Osteoblast (primary cell): ENCODE measurements at regions not wholly inside any gene's neighbourhood (a gene's known extent, or its start where the extent isn't known, plus 50 kb on each side); places are given as distances from the start of the nearest gene placed in this dataset.

ENCODE experiments used
- DNase-seq: peaks from one replicate; pipeline ENCODE4 v3.0.0; 2011; ENCODE audit warnings: low spot score, mixed read lengths; ENCODE audit not compliant: insufficient read length; ENCODE audit errors: missing footprints
- H2AFZ ChIP-seq: 2 replicates; pipeline ENCODE4 v1.6.0; 2011; ENCODE audit warnings: mild to moderate bottlenecking, low read length
- H3K27ac ChIP-seq: 2 replicates; pipeline ENCODE4 v1.5.1; 2011; ENCODE audit warnings: mild to moderate bottlenecking, low read depth, low read length, moderate library complexity
- H3K27me3 ChIP-seq: 2 replicates; pipeline ENCODE4 v1.6.0; 2012; ENCODE audit warnings: mild to moderate bottlenecking, control low read depth, inconsistent platforms, low read length, moderate library complexity; ENCODE audit not compliant: insufficient read depth
- H3K36me3 ChIP-seq: 2 replicates; pipeline ENCODE4 v1.5.1; 2011; ENCODE audit warnings: mild to moderate bottlenecking, low read length, control low read depth, moderate library complexity; ENCODE audit not compliant: insufficient read depth
- H3K4me1 ChIP-seq: 2 replicates; pipeline ENCODE4 v1.5.1; 2011; ENCODE audit warnings: mild to moderate bottlenecking, low read length, control low read depth, moderate library complexity; ENCODE audit not compliant: insufficient read depth
- H3K4me2 ChIP-seq: 2 replicates; pipeline ENCODE4 v1.6.0; 2011; ENCODE audit warnings: mild to moderate bottlenecking, low read length; ENCODE audit not compliant: insufficient read depth
- H3K4me3 ChIP-seq: fragments of 200-600 bp; sonication (generic); 3 replicates; pipeline ENCODE4 v1.5.1; 2012; ENCODE audit warnings: mild to moderate bottlenecking, low read length, inconsistent platforms; ENCODE audit not compliant: insufficient read depth
- H3K79me2 ChIP-seq: 2 replicates; pipeline ENCODE4 v1.6.0; 2012; ENCODE audit warnings: mild to moderate bottlenecking, low read length, control low read depth, inconsistent platforms; ENCODE audit not compliant: insufficient read depth
- H3K9me3 ChIP-seq: 2 replicates; pipeline ENCODE4 v1.5.1; 2011; ENCODE audit warnings: low read depth, low read length, control low read depth
- H4K20me1 ChIP-seq: 2 replicates; pipeline ENCODE4 v1.6.0; 2012; ENCODE audit warnings: mild to moderate bottlenecking, low read length, control low read depth; ENCODE audit not compliant: insufficient read depth
- TF ChIP-seq, protein P1 (sequence below): IDR thresholded peaks from 2 replicates; pipeline ENCODE4 v1.5.1; 2011; ENCODE audit warnings: mild to moderate bottlenecking, low read depth, low read length, moderate library complexity; ENCODE audit errors: extremely low read depth

DNA sequence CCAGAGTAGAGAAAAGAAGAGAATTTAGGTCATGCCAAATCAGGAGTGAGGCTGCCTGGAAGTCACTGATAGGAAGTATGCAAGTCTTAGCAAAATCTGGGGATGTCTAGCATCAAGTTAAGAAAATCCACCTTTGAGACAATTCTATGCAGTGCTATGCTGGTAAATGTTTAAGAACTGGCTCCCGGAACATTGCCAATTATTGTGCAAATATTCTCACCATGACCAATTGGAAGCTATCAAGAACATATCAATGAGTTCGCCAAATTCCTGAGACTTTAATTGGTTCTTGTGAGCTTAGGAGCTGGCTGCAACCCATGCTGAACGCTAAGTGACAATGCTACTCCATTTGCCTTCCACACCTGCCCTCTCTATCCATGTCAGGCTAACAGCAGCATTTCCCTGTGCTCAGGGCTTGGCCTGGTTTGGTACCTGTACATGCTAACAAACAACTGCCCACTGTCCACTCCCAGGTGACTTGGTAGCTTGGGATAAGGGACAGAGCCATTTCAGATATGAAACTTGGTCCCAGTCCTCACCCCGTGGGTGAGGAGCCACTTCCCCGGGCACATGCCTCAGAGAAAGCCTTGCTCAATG is 172.9 kb upstream of the KLHL29 start:
- no peaks in the 10 kb centered on the region for H3K79me2 ChIP-seq
- no peaks in the 10 kb centered on the region for H3K4me1 ChIP-seq
- H4K20me1 ChIP-seq, result no peaks in the 10 kb centered on the region
- no peak overlapping the region for H3K4me2 ChIP-seq
- DNase-seq, result no peak
- no peak overlapping the region for H3K4me3 ChIP-seq
- no peak overlapping the region for H3K27ac ChIP-seq
- no peaks in the 10 kb centered on the region for H3K36me3 ChIP-seq
- H3K9me3 ChIP-seq, result no peaks in the 10 kb centered on the region
- H3K27me3 ChIP-seq, result no peaks in the 10 kb centered on the region
- no peak overlapping the region for H2AFZ ChIP-seq
- TF ChIP-seq, protein P1, sequence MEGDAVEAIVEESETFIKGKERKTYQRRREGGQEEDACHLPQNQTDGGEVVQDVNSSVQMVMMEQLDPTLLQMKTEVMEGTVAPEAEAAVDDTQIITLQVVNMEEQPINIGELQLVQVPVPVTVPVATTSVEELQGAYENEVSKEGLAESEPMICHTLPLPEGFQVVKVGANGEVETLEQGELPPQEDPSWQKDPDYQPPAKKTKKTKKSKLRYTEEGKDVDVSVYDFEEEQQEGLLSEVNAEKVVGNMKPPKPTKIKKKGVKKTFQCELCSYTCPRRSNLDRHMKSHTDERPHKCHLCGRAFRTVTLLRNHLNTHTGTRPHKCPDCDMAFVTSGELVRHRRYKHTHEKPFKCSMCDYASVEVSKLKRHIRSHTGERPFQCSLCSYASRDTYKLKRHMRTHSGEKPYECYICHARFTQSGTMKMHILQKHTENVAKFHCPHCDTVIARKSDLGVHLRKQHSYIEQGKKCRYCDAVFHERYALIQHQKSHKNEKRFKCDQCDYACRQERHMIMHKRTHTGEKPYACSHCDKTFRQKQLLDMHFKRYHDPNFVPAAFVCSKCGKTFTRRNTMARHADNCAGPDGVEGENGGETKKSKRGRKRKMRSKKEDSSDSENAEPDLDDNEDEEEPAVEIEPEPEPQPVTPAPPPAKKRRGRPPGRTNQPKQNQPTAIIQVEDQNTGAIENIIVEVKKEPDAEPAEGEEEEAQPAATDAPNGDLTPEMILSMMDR, result no peak

- H3K9me3 ChIP-seq, result no peaks in the 10 kb centered on the region
- no peak for DNase-seq
- no peaks in the 10 kb centered on the region for H4K20me1 ChIP-seq
- no peak overlapping the region for H3K4me2 ChIP-seq
- H3K4me3 ChIP-seq, result no peak overlapping the region
- no peaks in the 10 kb centered on the region for H3K36me3 ChIP-seq
- no peak overlapping the region for H3K27ac ChIP-seq
- no peaks in the 10 kb centered on the region for H3K79me2 ChIP-seq
- TF ChIP-seq, protein P1, result no peak
- no peak overlapping the region for H2AFZ ChIP-seq
- H3K4me1 ChIP-seq, result no peaks in the 10 kb centered on the region
- H3K27me3 ChIP-seq, result no peaks in the 10 kb centered on the region
Observed at GRCh38 chr2:23213196-23213595, 171.8 kb upstream of the KLHL29 start.

- H3K9me3 ChIP-seq, result no peaks in the 10 kb centered on the region
- H4K20me1 ChIP-seq, result no peaks in the 10 kb centered on the region
- no peak overlapping the region for H3K4me3 ChIP-seq
Observed at GRCh38 chr2:23215016-23215415, 170.0 kb upstream of the KLHL29 start.

GRCh38 chr2:23219666-23220065 is 165.3 kb upstream of the KLHL29 start:
- no peak overlapping the region for H3K4me2 ChIP-seq
- H4K20me1 ChIP-seq, result no peaks in the 10 kb centered on the region
- no peaks in the 10 kb centered on the region for H3K36me3 ChIP-seq
- H3K27ac ChIP-seq, result no peak overlapping the region
- H3K27me3 ChIP-seq, result no peaks in the 10 kb centered on the region
- TF ChIP-seq, protein P1, result no peak
- DNase-seq, result no peak
- H2AFZ ChIP-seq, result no peak overlapping the region
- no peaks in the 10 kb centered on the region for H3K79me2 ChIP-seq
- no peaks in the 10 kb centered on the region for H3K9me3 ChIP-seq
- no peaks in the 10 kb centered on the region for H3K4me1 ChIP-seq
- H3K4me3 ChIP-seq, result no peak overlapping the region

More at GRCh38 chr2:23215016-23215415, 170.0 kb upstream of the KLHL29 start:
- Histone ChIP-seq H3K36me3 (no peaks in the 10 kb centered on the region), H2AFZ (no peak overlapping the region), H3K79me2 (no peaks in the 10 kb centered on the region), H3K27me3 (no peaks in the 10 kb centered on the region), H3K27ac (no peak overlapping the region), H3K4me2 (no peak overlapping the region), H3K4me1 (no peaks in the 10 kb centered on the region)
- no peak for DNase-seq
- TF ChIP-seq, protein P1, result no peak
